ENCODE measurements at regions not wholly inside any gene's neighbourhood (a gene's known extent, or its start where the extent isn't known, plus 50 kb on each side); places are given as distances from the start of the nearest gene placed in this dataset.

- no peak overlapping the region for H2BK20ac ChIP-seq (ENCODE audit: low read length)
- ChIA-PET POLR2A (ENCODE audit: partially characterized antibody) (no interaction called here), CTCF (ENCODE audit: partially characterized antibody) (no interaction called here)
- no peak overlapping the region for H2BK15ac ChIP-seq (ENCODE audit: low read length)
- no peak overlapping the region for H2AK5ac ChIP-seq (ENCODE audit: low read depth, low read length)
- H3K4me1 ChIP-seq (replicated peaks in 1 of 4; ENCODE audit: control insufficient read depth in 3 of 4, insufficient read depth in 4 of 4, low read length in 3 of 4), result no peaks in the 10 kb centered on the region
- H3K79me1 ChIP-seq (ENCODE audit: low read depth, low read length), result no peaks in the 10 kb centered on the region
- H2BK5ac ChIP-seq (ENCODE audit: low read depth, low read length), result no peak overlapping the region
- FAIRE-seq (no peak), DNase-seq (ENCODE audit: low read depth in 1 of 2, low spot score in 2 of 2) (no peak)
- no peak overlapping the region for H3K4me2 ChIP-seq (ENCODE audit: insufficient read depth in 1 of 2, low read depth in 2 of 2, low read length in 2 of 2)
- H3K4me3 ChIP-seq (ENCODE audit: extremely low read depth in 1 of 4, insufficient read depth in 2 of 4, low read depth in 3 of 4, low read length in 4 of 4), result no peak overlapping the region
- no peaks in the 10 kb centered on the region for H3K27me3 ChIP-seq (replicated peaks in 1 of 4; ENCODE audit: control insufficient read depth in 3 of 4, extremely low read depth in 1 of 4, insufficient read depth in 3 of 4, low read length in 3 of 4)
- no peak overlapping the region for H3K56ac ChIP-seq (replicated peaks; ENCODE audit: insufficient read length, low read depth, low read length)
- H3K27ac ChIP-seq (ENCODE audit: low read depth, low read length), result no peak overlapping the region
- no peak overlapping the region for H3K23ac ChIP-seq (ENCODE audit: insufficient read length)
- H3K23me2 ChIP-seq (ENCODE audit: low read depth, low read length), result no peaks in the 10 kb centered on the region
- H4K8ac ChIP-seq (ENCODE audit: extremely low read depth, insufficient read depth, low read length), result no peak overlapping the region
- TF ChIP-seq SP1 (IDR thresholded peaks at IDR 0.05; ENCODE audit: low read depth, low read length), result no peak
- TF ChIP-seq EZH2 (IDR thresholded peaks at IDR 0.05; ENCODE audit: low read depth, low read length, severe bottlenecking), result no peak
- no peak for TF ChIP-seq BACH1 (IDR thresholded peaks at IDR 0.05; ENCODE audit: low read length)
- TF ChIP-seq KDM4A (IDR thresholded peaks at IDR 0.05; ENCODE audit: low read depth, low read length, severe bottlenecking), result no peak
- no peak for TF ChIP-seq MAFK (IDR thresholded peaks at IDR 0.05; ENCODE audit: low read depth, low read length)
- no peak for TF ChIP-seq PHF8 (conservative IDR thresholded peaks at IDR 0.05; ENCODE audit: low read depth, low read length)
- TF ChIP-seq SUZ12 (IDR thresholded peaks at IDR 0.05; ENCODE audit: low read length), result no peak
- no peak for TF ChIP-seq ATF2 (IDR thresholded peaks at IDR 0.05; ENCODE audit: low read length)
- TF ChIP-seq CBX5 (IDR thresholded peaks at IDR 0.05; ENCODE audit: low read depth, low read length), result no peak
- H2AFZ ChIP-seq (ENCODE audit: low read length), result no peak overlapping the region
- H3K14ac ChIP-seq (ENCODE audit: insufficient read length), result no peak overlapping the region
- H3K79me2 ChIP-seq (ENCODE audit: control insufficient read depth in 1 of 2, insufficient read depth in 2 of 2, low read length in 2 of 2), result no peaks in the 10 kb centered on the region
- H4K5ac ChIP-seq (ENCODE audit: insufficient read length, low read depth, low read length), result no peak overlapping the region
- no peak overlapping the region for H3K9ac ChIP-seq (replicated peaks in 1 of 4; ENCODE audit: extremely low read depth in 1 of 4, low read depth in 3 of 4, low read length in 3 of 4)
- no peak overlapping the region for H3K4ac ChIP-seq (replicated peaks; ENCODE audit: insufficient read length, low read depth, low read length)
- no peak overlapping the region for H4K91ac ChIP-seq (replicated peaks; ENCODE audit: insufficient read length, low read length)
- no peaks in the 10 kb centered on the region for H3K9me3 ChIP-seq (ENCODE audit: insufficient read depth in 2 of 2, low read depth in 1 of 2, low read length in 1 of 2)
- H2BK12ac ChIP-seq (ENCODE audit: low read depth, low read length), result no peak overlapping the region
- no peak overlapping the region for H2BK120ac ChIP-seq (replicated peaks; ENCODE audit: low read depth, low read length)
- WGBS, 2 experiments (ENCODE audit: extremely low coverage in 1 of 2, insufficient coverage in 1 of 2, insufficient read length in 1 of 2, insufficient replicate concordance in 2 of 2, low coverage in 1 of 2, low lambda C conversion rate in 2 of 2, missing lambda C conversion rate in 1 of 2), result 92% methylated on average over 3 of the region's 3 CpGs; no CpG with 5 or more reads in 1 of the 2 experiments
- no peak overlapping the region for H3K18ac ChIP-seq (ENCODE audit: extremely low read depth, low read length)
- no peaks in the 10 kb centered on the region for H3K36me3 ChIP-seq (ENCODE audit: control insufficient read depth in 2 of 4, insufficient read depth in 4 of 4, low read length in 3 of 4)
- H4K20me1 ChIP-seq (replicated peaks in 1 of 2; ENCODE audit: control insufficient read depth in 1 of 2, insufficient read depth in 2 of 2, low read length in 2 of 2), result no peaks in the 10 kb centered on the region
Measured at GRCh38 chr4:33485111-33485510, 2759.2 kb downstream of the ARAP2 start.
